GM19452 (cell line): ENCODE measurements at regions not wholly inside any gene's neighbourhood (a gene's known extent, or its start where the extent isn't known, plus 50 kb on each side); places are given as distances from the start of the nearest gene placed in this dataset.
"Not testable (repeated sequence)": the region's sequence is repeated elsewhere in the genome, so short reads cannot be mapped to it uniquely, and the experiment has no call there.

ENCODE experiments used
- ATAC-seq: cut with Tn5 transposase; IDR thresholded peaks from one replicate; pipeline ENCODE4 v1.9.1; 2021; ENCODE audit not compliant: unreplicated experiment

GRCh38 chr6:40701352-40702007, 114.3 kb upstream of the LRFN2 start:
- no peak for ATAC-seq

- no peak for ATAC-seq
These were observed 112.9 kb upstream of the LRFN2 start for GRCh38 chr6:40700006-40700580.

- ATAC-seq: no peak
These were observed 108.7 kb upstream of the LRFN2 start for GRCh38 chr6:40695750-40696415.

DNA sequence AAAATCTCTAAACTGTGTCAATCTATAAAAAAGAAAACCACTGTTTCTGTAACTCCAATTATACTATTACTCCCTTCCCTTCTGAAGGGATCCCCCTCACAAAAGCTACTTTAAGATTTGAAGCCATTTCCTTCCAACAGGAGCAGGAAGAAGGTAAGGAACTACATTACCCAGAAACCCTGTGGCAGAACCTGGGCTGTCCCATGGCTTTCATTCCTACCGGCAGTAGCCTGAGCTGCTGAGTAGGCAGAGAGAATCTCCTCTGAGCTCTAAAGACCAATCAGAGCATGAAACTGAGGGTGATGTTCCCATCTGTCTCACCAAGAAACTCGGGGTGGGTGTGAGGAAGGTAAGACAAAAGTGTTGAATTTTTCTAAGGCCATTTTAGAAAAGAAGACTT, 108.0 kb upstream of the LRFN2 start:
- ATAC-seq: no peak

DNA sequence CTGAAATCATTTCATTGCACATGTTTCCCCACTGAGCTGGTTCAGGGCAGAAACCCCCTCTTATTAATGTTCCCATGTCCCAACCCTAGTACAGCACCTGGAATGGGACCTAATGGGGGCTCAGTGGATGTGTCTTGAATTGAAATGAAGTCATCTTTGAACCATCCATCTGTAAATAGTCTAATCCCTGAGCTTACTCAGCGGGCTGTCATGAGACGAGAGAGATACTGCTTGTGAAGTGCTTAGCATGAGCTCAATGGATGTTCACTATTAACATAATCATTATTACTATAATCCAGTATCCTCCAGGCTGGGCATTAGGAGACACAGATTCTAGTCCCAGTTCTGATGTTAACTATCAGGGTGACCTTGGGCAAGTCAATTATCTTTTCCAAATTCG, 106.6 kb upstream of the LRFN2 start:
- ATAC-seq: no peak

DNA sequence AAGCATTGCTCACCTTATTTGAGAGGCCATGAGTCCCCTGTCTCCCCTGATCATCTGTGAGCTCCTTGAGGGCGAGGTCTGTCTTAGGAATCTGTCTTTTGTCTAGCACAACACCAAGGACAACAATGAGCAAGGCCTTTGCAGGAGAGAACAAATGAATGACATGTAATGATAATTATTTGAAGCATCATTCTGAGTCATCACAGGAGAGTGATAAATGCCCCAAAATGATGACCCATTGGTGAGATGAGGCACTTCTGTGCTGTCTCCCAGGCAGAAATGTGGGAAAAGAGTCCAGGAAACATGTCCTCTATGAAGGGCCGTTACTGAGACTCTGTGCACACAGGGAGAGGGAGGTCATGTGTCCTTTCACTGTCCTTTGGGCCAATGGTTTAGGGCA, 105.2 kb upstream of the LRFN2 start:
- ATAC-seq: no peak

GRCh38 chr6:40689185-40689584, 102.0 kb upstream of the LRFN2 start:
- no peak for ATAC-seq

GRCh38 chr6:40688214-40688761, 101.1 kb upstream of the LRFN2 start:
- ATAC-seq: no peak

GRCh38 chr6:40685862-40686261, 98.7 kb upstream of the LRFN2 start:
- ATAC-seq: no peak

- ATAC-seq: no peak
These were observed 94.5 kb upstream of the LRFN2 start for GRCh38 chr6:40681622-40682021.

DNA sequence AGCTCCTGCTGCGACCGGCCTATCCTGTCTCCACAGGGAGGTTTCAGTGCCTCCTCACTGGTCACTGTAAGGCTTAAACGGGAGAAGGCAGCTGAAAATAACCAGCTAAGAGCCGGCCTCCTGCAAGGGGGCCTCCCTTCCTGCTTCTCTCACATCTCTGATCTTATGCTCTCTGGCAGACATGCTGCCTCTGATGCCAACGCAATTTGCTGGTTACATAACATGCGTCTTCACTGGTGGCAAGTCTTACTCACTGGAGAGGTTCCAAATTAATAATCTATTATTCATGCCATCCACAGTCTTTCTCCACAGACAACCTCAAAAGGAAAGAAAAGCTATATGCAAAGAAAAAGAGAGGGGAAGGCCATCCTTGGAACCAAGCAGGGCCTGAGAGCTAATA, 91.8 kb upstream of the LRFN2 start:
- no peak for ATAC-seq

DNA sequence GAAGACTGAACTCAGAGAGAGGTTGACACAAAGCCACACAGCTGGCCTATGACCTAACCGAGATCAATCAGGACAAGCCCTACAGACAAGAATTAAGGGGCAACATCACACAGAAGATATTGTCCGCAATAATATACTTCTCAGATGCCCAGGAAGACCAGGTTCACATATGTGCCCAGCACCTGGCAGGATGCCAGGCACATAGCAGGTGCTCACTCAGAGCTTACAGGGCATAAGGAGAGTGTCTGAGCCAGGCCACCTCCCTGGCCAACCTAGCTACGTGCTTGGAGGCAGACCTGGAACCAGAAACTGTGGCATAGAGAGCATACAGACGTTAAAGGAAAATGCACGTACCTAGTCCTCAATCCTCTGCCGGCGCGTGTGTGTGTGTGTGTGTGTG, 87.0 kb upstream of the LRFN2 start:
- no peak for ATAC-seq

DNA sequence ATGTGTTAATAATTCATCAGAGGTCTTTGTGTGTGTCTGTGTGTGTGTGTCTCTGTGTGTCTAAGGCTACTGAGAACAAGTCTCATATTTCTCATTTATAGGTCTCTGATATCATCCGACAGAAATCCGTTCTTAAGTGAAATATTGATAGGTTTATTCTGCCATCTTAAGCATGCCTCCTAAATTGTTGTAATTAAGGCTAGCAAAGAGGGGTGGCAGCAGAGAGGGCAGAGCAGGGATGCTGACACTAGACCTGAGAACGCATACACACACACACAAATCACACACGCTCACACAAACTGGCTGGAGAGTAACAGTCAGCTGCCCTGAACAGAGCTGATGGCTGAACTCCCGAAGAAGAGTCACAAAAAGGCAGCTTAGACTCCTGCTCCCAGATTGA, 84.9 kb upstream of the LRFN2 start:
- ATAC-seq: no peak

GRCh38 chr6:40671694-40672050, 84.5 kb upstream of the LRFN2 start:
- ATAC-seq: no peak

DNA sequence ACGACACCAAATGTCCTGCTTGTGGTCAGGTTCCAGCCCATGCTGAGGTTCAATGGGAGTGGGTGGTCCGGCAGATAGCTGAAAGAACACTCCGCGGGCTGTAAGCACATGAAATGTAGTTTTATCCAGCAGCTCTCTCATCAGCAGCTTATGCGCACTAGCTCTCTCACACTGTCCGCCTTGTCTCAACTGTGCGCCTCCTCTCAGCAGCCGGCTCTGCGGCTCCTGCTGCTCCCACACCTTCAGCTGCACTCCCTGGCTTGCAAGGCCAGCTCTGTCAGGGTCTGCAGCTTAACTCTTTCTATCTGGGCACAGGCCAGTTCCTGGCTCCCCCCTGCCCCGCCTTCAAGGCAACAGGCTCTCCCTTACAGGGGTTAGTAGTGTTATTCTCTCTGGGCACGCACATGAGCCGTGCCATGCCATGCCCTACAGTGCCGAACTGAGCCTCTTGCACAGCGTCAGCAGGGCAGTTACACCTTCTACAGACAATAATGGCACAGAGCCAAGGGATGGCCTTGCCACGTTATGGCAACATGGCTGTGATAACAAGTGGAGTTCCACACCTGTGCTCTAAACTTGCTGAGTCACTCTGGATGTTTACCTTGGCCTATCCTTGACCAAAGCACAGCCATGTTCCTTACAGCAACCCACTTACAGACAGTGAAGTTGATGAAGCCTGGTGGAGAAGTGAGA, 84.0 kb upstream of the LRFN2 start:
- no peak for ATAC-seq

DNA sequence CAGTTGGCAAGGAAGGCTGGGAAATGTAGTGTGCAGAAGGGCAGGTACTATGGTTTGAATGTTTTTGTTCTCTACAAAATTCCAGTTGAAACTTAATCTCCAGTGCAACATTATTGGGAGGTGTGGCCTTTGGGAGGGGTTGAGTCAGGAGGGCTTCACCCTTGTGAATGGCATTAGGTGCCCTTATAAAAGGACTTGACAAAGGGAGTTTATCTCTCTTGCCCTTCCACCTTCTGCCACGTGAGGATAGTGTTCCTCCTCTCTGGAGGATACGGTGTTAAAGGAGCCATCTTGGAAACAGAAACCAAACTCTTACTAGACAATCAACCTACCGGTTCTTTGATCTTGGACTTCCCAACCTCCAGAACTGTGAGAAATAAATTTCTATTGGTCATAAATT, 82.2 kb upstream of the LRFN2 start:
- no peak for ATAC-seq

- ATAC-seq: no peak
These were observed 81.0 kb upstream of the LRFN2 start for GRCh38 chr6:40668203-40668602.

- ATAC-seq: no peak
These were observed 79.4 kb upstream of the LRFN2 start for GRCh38 chr6:40666530-40666929.

DNA sequence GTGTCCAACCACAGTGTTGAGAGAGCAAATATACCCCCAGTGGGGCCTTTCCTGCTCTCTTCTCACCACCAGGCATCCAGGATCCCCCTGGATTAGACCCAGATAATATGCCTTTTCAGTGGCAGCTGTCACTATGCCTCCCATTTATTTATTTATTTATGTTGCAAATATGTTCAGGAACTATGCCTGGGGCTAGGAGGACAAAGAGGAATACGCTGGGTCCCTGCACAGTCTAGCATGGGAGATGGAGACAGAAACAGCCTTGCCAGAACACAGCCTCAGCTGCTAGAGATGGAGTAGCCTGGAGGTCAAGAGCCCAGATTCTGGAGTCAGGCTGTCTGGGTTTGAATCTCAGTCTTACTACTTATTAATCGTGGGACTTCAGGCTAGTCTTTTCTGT, 74.6 kb upstream of the LRFN2 start:
- ATAC-seq: no peak

GRCh38 chr6:40656772-40657171, 69.6 kb upstream of the LRFN2 start:
- ATAC-seq: not testable (repeated sequence)

GRCh38 chr6:40654828-40655227, 67.7 kb upstream of the LRFN2 start:
- no peak for ATAC-seq

DNA sequence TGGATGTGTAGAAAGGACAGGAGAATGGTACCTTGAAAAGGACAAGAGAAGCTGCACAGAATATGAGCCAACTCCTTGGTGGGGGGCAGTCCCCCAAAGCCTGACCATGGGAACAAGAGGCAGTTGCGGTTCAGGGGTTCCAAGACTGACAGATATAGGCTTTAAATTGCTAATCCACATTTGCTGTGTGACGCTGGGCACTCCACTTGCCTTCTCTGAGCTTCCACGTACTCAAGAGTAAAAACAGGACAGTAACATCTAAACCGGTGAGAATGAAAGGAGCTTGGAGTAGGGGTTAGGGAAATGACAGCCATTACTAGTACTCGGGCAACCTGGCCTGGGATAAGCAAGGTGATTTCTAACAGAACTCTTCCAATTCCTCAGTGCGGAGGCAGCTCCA, 57.9 kb upstream of the LRFN2 start:
- ATAC-seq: no peak
